Stimulated activated CD8-positive, alpha-beta memory T cell treated with anti-CD3 and anti-CD28 coated beads, Interleukin-2, amount 100 ng/mL, for 48 hours (primary cell): ENCODE measurements at regions not wholly inside any gene's neighbourhood (a gene's known extent, or its start where the extent isn't known, plus 50 kb on each side); places are given as distances from the start of the nearest gene placed in this dataset.
"Not testable (repeated sequence)": the region's sequence is repeated elsewhere in the genome, so short reads cannot be mapped to it uniquely, and the experiment has no call there.

ENCODE experiments used
- DNase-seq, 2 donors: peaks; one replicate each; pipeline ENCODE4 v3.0.0-alpha.2; 2020; ENCODE audit warnings: low read depth in 2 of 2

DNA sequence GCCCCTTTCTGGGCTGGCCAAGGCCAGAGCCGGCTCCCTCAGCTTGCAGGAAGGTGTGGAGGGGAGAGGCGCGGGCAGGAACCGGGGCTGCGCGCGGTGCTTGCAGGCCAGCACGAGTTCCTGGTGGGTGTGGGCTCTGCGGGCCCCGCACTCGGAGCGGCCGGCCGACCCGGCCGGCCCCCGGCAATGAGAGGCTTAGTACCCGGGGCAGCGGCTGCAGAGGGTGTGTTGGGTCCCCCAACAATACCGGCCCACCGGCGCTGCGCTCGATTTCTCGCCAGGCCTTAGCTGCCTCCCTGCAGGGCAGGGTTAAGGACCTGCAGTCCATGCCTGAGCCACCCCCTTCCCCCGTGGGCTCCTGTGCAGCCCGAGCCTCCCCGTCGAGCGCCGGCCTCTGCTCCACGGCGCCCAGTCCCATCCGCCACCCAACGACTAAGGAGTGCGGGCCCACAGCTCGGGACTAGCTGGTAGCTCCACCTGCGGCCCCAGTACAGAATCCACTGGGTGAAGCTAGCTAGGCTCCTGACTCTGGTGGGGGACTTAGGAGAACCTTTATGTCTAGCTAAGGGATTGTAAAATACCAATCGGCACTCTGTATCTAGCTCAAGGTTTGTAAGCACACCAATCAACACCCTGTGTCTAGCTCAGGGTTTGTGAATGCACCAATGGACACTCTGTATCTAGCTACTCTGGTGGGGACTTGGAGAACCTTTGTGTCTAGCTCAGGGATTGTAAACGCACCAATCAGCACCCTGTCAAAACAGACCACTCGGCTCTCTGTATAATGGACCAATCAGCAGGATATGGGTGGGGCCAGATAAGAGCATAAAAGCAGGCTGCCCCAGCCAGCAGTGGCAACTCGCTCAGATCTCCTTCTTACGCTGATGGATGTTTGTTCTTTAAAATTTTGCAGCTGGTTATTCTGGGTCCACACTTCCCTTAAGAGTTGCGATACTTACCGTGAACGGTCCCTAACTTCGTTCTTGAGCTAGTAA lies 167.4 kb upstream of the RREB1 start:
- no peak for DNase-seq

DNA sequence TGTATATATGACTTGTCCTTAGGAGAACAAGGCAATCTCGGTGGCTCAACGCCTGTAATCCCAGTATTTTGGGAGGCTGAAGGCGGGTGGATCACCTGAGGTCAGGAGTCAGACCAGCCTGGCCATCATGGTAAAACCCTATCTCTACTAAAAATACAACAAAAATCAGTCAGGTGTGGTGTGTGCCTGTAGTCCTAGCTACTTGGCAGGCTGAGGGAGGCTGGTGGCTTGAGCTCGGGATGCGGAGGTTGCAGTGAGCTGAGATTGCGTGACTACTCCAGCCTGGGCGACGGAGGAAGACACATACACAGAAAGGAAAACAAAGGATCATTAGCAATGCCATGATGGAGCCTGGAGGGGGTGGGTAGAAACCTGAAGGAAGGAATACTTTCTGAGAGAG lies 166.6 kb upstream of the RREB1 start:
- DNase-seq = no peak

DNA sequence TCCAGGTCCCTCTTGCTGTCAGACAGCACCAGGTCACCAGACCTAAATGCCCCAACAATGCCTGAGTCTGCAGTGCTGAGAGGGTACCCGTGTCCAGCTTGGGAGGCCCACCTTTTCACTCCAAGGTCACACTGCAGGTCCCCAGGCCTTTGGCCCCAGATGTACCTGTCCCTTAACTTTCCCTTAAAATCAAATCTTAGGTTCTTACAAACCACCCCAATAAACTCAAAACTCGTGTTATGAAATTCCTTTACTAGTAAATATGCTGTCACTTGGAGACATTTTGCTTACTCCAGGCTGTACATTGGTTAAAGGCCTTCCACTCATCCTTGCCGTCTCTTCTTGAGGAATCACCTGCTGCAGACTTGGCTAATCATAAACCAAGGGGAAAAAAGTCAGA lies 165.7 kb upstream of the RREB1 start:
- DNase-seq = no peak

DNA sequence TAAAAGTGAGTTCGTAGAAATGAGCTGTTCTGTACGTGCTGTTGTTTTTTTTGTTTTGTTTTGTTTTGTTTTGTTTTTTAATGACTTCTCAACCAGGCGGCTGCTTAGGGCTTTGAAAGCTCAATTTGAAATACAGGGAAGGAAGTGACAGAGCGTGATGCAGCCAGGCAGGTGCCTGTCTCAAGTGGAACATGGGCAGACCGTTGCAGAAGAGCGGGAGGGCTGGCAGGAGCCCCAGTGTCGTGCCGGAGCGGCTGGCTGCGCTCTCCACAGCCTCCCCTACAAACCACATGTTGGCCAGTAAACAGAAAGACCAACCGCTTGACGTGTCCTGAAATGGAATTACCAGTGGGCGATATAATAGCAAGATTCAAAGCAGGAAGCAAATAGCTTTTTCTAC lies 164.9 kb upstream of the RREB1 start:
- peak in 1 of 2 donors; percentile 28 for DNase-seq

DNA sequence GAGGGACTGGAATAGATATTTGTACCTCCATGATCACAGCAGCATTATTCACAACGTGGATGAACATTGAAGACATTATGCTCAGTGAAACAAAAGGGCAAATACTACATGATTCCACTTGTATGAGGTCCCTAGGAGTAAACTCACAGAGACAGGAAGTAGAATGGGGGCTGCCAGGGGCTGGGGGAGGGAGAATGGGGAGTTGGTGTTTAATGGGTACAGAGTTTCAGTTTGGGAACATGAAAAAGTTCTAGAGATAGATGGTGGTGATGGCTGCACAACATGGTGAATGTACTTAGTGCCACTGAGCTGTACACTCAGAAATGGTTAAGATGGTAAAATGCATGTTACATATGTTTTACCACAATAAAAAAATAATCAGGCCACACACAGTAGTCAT lies 164.3 kb upstream of the RREB1 start:
- DNase-seq = no peak

DNA sequence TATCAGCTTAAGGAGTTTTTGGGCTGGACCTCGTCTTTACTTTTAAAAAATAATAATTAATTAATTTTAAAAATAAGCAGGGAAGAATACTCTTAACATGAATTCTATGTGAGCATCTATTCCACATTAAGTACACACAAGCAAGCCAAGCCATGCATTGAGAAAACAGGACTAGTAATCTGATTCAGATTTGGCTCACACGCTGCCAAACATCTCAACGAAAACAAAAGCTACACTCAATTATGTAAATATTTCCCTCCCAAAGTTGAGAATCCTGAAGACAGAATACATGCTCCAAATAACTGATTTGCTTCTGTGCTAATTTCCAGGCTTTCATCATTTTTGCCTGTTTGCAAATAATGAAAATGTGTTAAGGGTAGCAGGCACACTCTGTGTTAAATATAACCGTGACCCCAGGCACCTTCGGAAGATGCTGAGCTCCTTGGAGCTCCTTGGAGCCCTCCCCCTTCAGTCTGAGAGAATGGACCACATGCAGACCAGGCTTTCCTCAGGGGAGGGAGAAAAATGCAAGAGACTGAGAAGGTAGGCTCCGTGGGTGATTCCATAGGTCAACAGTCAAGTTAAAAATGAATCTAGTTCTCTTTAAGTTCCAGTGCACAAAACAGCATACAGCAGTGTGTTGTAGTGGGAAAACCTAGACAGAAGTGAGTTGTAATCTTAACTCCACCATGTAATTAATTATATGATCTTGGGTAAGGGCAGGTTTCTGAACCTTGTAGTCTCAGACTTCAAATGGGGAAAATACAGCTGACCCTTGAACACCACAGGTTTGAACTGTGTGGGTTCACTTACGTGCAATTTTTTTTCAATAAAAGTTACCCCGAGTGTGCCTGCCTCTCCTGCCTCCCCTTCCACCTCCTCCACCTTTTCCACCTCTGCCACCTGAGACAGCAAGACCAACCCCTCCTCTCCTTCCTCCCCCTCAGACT lies 161.3 kb upstream of the RREB1 start:
- DNase-seq = no peak

DNA sequence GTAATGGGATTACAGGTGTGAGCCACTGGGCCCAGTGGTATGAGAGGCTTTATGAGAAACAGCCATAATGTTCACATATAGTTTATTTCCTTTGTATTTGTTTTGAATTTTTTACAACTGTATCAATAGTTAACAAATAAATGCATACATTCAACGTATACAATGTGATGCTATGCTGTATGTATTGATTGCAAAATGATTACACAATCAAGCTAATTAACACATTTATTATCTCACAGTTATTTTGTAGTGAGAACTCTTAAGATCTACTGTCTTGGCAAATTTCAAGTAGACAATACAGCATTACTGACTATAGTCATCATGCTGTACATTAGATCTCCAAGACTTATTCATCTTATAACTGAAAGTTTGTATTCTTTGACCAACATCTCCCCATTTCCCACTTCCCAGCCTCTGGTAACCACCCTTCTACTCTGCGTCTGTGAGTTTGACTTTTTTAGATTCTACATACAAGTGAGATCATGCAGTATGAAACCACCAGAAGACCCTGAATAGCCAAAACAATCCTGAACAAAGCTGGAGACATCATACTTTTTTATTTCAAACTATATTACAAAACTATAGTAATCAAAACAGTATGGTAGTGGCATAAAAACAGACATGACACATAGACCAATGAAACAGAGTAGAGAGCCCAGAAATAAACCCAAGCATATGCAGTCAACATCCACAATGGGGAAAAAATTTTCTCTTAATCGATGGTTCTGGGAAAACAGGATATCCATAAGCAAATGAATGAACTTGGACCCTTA lies 157.2 kb upstream of the RREB1 start:
- DNase-seq = no peak

DNA sequence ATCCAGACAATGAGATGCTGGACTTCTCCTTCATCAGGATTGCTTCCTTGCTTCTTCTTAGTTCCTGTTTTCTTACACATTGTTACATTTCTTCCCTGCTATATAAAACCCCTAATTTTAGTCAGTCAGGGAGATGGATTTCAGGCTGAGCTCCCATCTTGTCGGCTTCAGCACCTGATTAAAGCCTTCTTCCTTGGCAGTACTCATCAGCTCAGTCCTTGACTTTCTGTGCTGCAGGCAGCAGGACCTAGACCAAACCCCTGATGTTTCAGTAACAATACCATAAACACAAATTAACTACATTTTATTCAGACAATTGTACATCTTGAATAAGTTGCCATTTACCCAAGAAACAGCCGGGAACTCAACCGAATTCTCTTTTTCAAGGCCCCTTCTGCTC lies 156.4 kb upstream of the RREB1 start:
- no peak for DNase-seq

DNA sequence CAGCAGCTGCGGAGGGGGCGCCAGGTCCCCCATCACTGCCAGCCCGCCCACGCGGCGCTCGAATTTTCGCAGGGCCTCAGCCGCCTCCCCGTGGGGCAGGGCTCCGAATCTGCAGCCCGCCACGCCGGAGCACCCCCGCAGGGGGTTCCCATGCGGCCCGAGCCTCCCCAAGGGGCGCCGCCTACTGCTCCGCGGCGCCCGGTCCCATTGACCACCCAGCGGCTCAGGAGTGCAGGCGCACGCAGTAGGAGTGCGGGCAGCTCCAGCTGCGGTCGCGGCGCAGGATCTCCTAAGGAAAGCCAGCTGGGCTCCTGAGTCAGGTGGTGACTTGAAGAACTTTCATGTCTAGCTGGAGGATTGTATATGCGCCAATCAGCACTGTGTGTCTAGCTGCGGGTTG lies 155.3 kb upstream of the RREB1 start:
- no peak for DNase-seq

DNA sequence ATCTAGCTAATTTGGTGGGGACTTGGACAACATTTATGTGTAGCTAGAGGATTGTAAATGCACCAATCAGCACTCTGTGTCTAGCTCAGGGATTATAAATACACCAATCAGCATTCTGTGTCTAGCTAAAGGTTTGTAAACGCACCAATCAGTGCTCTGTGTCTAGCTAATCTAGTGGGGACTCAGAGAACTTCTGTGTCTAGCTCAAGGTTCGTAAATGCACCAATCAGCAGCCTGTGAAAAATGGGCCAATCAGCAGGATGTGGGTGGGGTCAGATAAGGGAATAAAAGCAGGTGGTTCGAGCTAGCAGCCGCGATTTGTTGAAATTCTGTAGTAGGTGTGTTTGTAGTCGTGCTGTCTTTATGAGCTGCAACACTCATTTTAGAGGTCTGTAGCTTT lies 154.8 kb upstream of the RREB1 start:
- DNase-seq = not testable (repeated sequence)

DNA sequence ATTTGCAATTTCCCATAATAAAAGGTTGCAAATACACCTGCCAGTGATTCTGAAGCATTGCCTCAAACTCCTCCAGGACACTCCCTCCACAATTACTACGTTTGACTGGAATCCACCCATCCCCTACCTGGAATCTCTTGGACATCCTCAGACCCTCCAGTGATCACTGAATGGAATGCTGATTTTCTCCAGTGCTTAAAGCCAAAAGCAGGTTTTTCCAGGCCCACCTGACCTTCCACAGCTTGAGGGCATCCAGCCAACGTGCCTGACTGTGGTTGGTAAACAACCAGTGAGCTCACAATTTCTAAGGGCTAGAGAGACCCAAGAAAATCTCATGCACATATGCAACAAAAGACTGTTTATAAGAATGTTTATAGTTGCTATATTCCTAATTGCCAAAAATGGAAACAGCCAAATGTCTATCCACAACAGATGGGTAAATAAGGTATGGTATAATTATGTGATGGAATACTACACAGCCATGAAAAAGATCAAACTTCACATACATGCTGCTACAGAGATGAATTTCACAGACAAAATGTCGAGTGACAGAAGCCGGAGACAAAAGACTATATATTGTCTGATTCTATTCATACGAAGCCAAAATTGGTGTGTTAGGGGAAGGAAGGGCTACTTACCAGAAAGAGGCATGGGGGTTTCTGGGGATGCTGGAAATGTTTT lies 147.1 kb upstream of the RREB1 start:
- DNase-seq = no peak

DNA sequence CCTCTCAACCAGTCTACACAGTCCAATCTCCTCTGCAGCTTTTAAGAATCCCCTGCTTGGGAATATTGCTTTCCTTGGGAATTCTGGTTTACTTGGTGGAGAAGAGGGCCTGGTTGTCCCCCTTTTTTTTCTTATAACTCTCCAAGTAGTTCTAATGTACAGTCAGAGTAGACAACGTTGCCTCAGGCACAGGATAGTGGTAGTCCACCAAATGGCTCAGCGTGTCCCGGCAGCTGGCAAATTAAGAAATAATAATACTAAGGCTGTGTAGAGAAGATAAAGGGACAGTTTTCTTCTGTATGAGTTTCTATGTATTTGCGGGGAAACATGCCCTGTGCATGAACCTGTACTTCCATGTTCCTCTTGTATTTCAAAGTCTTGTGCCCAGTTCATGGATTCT lies 145.7 kb upstream of the RREB1 start:
- DNase-seq = no peak

DNA sequence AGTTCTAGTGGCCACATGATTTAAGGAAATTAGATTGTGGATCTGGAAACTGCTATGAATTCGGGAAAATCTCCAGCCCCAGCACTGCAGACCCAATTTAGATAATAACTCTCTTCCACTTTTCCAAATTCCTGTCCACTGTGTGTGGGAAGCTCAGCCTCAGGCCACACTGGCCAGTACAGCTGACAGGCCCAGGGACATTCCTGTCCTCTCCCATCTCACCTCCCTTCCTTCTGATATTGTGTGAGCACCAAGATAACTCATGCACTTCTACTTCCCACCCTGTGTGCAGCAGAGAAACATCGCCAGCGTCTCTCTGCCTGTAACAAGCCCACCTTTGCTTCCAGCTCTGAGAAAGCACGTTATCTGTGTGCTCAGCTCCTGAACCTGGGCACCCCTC lies 145.1 kb upstream of the RREB1 start:
- DNase-seq = no peak

DNA sequence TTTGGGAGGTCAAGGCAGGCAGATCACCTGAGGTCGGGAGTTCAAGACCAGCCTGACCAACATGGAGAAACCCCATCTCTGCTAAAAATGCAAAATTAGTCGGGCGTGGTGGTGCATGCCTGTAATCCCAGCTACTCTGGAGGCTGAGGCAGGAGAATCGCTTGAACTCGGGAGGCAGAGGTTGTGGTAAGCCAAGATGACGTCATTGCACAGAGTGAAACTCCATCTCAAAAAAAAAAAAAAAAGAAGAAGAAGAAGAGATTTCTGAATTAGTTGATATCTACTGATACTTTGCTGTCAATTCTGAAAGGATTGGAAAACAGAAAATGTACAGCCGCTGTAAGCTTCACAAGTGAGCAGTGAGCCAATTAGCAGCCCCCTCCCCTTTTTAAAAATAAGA lies 144.4 kb upstream of the RREB1 start:
- not testable (repeated sequence) for DNase-seq

DNA sequence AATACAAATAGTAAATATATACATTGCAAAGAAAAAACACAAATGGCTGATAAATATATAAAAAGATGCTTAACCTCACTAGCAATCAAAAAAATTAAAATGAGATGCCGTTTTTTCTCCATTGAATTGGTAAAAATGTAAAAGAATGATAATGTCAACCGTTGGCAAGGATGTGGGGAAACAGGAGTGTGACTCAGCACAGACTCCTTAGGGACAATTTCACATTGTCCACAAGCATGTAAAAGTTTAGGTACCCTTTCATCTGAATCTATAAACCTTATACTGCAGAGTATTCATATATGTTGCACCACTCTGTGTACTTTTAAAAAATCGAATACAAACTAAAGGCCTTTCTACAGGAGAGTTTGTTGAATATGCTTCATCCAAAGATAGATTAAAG lies 143.1 kb upstream of the RREB1 start:
- DNase-seq = no peak

DNA sequence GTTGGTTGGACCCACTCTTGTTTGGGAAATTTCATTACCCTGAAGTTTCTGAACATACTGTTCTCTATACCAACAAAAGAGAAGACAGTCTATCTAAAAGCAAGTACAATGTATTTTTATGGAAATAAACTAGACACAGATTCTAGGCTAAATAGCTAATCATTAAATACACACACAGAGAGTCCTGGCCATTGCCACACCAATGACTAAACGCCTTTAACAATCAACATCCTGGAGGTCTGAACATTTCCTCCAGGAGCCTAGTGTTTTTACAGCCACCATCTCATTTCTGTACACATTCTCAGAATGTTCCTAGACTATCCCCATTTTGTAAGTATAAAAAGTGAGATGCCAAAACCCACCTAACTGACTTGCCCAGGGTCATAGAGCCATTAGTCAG lies 141.6 kb upstream of the RREB1 start:
- DNase-seq = no peak

DNA sequence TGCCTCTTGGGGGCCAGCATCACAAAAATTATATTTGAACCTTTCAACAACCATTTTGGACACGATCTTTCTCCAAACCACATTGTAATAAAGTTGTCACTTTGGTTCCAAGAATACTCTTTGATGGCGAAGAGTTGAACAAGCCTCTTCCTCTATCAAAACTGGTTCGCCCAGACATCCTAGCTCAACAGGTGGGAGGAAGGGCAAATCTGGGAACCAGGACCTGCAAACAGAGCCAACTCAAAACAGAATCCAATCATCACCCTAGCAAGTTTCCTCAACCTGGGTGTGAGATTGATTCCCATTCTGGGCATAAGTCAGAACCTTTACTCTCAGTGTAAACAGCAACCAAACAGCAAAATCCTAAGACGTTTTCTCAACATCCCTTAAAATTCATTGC lies 141.2 kb upstream of the RREB1 start:
- DNase-seq = no peak

DNA sequence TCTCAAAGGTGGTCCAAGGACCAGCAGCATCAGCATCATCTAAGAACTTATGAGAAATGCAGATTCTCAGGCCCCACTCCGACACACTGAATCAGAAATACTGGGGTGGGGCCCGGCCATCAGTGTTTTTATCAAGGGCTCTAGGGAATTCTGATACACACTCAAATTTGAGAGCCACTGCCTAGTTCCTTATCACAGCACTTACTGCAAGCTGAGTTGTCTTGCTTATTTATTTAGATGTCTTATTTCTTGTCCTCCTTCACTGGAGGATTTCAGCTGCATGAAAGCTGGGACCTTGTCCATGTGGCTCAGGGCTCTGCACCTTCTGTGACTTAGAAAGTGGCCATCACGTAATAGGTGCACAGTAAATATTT lies 139.4 kb upstream of the RREB1 start:
- DNase-seq = no peak

DNA sequence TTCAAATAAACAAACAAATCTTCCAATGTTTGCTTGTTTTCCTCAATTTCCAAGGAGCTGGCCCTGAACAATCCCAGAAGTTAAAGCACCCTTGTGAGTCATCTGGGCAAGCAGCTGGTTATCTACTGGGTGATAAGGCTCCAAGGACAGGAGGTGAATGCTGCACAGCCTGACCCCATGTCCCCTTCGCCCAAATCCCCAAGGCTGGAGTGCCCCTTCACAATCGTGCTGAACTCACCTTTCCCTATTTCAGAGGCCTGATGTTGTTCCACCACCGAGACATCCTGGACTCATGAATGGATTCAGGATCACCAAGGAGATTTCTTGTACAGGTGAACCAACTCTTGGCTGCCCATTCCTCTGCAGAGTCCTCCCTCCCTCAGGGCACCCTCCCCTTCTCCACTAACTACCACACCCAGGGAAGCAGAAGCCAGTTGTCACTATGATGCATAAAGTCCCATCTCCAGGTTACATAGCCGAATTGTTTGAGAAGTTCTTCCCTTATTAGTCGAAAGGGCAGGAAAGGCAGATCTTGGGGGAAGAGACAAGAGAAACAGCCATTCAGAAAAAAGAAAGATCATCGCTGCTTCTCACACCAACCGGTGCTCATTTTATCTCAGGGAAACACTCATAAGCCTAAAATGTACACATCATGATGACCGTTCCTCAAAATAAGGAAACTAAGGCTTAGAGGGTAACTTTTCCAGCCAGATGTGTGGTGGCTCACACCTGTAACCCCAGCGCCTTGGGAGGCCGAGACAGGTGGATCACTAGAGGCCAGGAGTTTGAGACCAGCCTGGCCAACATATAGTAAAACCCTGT lies 138.8 kb upstream of the RREB1 start:
- no peak for DNase-seq

DNA sequence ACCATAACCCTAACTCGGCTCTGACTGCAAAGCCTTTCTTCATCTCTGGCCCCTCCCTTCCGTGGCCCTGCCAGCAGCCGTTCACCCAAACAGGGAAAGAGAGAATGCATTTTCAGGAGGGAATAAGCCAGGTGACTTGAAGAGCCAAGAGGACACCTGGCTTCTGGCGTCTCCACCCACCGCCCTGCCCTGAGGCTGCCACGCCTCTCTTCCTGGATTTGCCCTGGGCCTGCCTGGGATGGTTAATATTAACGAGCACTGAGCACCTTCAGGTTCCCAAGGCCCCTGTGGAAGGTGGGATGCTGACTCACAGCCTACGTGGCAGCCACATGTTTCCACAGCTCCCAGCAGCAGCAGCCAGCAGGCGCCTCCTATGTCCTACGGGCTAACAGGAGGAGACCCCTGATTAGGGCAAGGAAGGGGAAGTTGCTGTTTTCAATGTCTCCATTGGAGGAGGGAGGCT lies 138.0 kb upstream of the RREB1 start:
- DNase-seq = no peak
